ENCODE measurements at regions not wholly inside any gene's neighbourhood (a gene's known extent, or its start where the extent isn't known, plus 50 kb on each side); places are given as distances from the start of the nearest gene placed in this dataset.
A peak's percentile ranks its signal among the peaks of the same experiment; 100 is the strongest.

- FAIRE-seq (no peak), DNase-seq (ENCODE audit: low spot score) (no peak), ATAC-seq (no peak)
- Histone ChIP-seq H3K27me3 (ENCODE audit: control insufficient read depth in 1 of 2, insufficient read depth in 2 of 2, low read length in 2 of 2) (peaks cover 0 to 5% of the 10 kb centered on the region in 2 experiments; a peak in 2 of 5 replicates), H3K79me2 (ENCODE audit: insufficient read depth, low read length) (no peaks in the 10 kb centered on the region), H3K36me3 (replicated peaks in 1 of 2; ENCODE audit: control insufficient read depth in 1 of 2, insufficient read depth in 2 of 2, low read length in 2 of 2) (no peaks in the 10 kb centered on the region), H2AFZ (ENCODE audit: low read length) (no peak overlapping the region), H3K4me3 (replicated peaks in 1 of 3; ENCODE audit: insufficient read depth in 1 of 3, low read depth in 2 of 3, low read length in 3 of 3) (no peak overlapping the region), H4K20me1 (ENCODE audit: insufficient read depth, low read length) (no peaks in the 10 kb centered on the region), H3K4me1 (ENCODE audit: insufficient read depth, low read length) (no peaks in the 10 kb centered on the region), H3K9ac (ENCODE audit: insufficient read depth, low read depth, low read length) (no peak overlapping the region), H3K9me3 (ENCODE audit: low read length) (no peaks in the 10 kb centered on the region), H3K4me2 (ENCODE audit: low read depth, low read length) (no peak overlapping the region), H3K27ac (ENCODE audit: extremely low read length, insufficient read depth, low read length) (no peak overlapping the region)
- ChIA-PET CTCF (ENCODE audit: low intra/inter-chr PET ratio, low total read pairs) (no interaction called here), POLR2A (no interaction called here)
- no TSS peak for BruUV-seq (replicated peaks)
- in situ Hi-C loops (cut with HindIII; ENCODE audit: extremely low pct_ligation_motif_present, low pct_unique_long_range_greater_than_20kb) = no loop called here
- TF ChIP-seq ZNF468 (CRISPR knock-in tag; IDR thresholded peaks at IDR 0.05) (no peak), CSRNP2 (CRISPR knock-in tag; conservative IDR thresholded peaks at IDR 0.05; ENCODE audit: low read depth) (no peak), ZNF724P (CRISPR knock-in tag; IDR thresholded peaks at IDR 0.05; ENCODE audit: borderline replicate concordance) (no peak), THAP11 (CRISPR knock-in tag; IDR thresholded peaks at IDR 0.05) (no peak), HMG20A (CRISPR knock-in tag; IDR thresholded peaks at IDR 0.05; ENCODE audit: borderline replicate concordance) (no peak)
- intact Hi-C loops (cut with micrococcal nuclease; ENCODE audit: unreplicated experiment) = no loop called here
- 52% methylated on average over 5 of the region's 5 CpGs for WGBS (ENCODE audit: low lambda C conversion rate)
These were observed 125.7 kb upstream of the SMIM23 start for GRCh38 chr5:171659896-171660295.

DNA sequence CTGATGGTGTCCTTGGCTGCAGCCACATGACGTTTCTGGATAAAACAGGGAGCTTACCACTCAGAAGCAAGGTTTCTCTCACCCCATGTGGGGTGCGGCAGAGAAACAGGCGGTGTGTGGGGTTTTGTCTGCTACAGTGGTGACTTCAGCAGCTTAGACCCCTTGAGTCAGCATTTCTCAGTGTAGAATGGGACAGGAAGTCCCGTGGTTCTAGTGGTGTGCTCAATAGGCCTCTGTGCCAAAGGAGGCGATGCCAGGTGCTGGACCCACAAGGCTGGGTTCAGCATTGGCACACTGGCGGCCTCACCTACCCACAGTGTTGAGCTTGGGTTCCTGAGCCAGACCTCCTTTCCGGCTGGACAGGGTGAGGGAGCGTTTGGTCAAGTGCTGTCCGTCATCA, 125.2 kb upstream of the SMIM23 start:
- BruUV-seq (replicated peaks) = no TSS peak
- in situ Hi-C loops (cut with HindIII; ENCODE audit: extremely low pct_ligation_motif_present, low pct_unique_long_range_greater_than_20kb) = no loop called here
- 0% methylated on average over 1 of the region's 9 CpGs for whole genome bisulfite sequencing (ENCODE audit: low lambda C conversion rate)
- TF ChIP-seq ARHGAP35 (CRISPR knock-in tag; IDR thresholded peaks at IDR 0.05; ENCODE audit: borderline replicate concordance) = no peak
- TF ChIP-seq MXD1 (CRISPR knock-in tag; IDR thresholded peaks at IDR 0.05) = no peak
- no peak for TF ChIP-seq CCDC6 (CRISPR knock-in tag; IDR thresholded peaks at IDR 0.05)
- 0 out of 2 replicates have a peak, but pooled peaks have one; percentile 13 for TF ChIP-seq MAFF (IDR thresholded peaks at IDR 0.05; ENCODE audit: low read depth, low read length)
- no peak for TF ChIP-seq ZNF205 (CRISPR knock-in tag; IDR thresholded peaks at IDR 0.05)
- TF ChIP-seq SP5 (CRISPR knock-in tag; IDR thresholded peaks at IDR 0.05; ENCODE audit: borderline replicate concordance, low read depth) = no peak
- TF ChIP-seq MYNN (CRISPR knock-in tag; IDR thresholded peaks at IDR 0.05; ENCODE audit: low read depth) = no peak
- no peak for TF ChIP-seq ZC3H4 (CRISPR knock-in tag; IDR thresholded peaks at IDR 0.05; ENCODE audit: borderline replicate concordance)
- peak; percentile 44 to 64; a peak in 3 of 4 replicates for TF ChIP-seq MAFK (conservative IDR thresholded peaks at IDR 0.05 in 1 of 2, IDR thresholded peaks at IDR 0.05 in 1 of 2; ENCODE audit: low read length in 2 of 2)
- TF ChIP-seq SNAI1 (CRISPR knock-in tag; IDR thresholded peaks at IDR 0.05; ENCODE audit: borderline replicate concordance) = no peak
- TF ChIP-seq, protein P1, sequence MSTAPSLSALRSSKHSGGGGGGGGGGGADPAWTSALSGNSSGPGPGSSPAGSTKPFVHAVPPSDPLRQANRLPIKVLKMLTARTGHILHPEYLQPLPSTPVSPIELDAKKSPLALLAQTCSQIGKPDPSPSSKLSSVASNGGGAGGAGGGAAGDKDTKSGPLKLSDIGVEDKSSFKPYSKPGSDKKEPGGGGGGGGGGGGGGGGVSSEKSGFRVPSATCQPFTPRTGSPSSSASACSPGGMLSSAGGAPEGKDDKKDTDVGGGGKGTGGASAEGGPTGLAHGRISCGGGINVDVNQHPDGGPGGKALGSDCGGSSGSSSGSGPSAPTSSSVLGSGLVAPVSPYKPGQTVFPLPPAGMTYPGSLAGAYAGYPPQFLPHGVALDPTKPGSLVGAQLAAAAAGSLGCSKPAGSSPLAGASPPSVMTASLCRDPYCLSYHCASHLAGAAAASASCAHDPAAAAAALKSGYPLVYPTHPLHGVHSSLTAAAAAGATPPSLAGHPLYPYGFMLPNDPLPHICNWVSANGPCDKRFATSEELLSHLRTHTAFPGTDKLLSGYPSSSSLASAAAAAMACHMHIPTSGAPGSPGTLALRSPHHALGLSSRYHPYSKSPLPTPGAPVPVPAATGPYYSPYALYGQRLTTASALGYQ (CRISPR knock-in tag; IDR thresholded peaks at IDR 0.05) = no peak
- no peak for TF ChIP-seq NFRKB (IDR thresholded peaks at IDR 0.05)
- no peak for TF ChIP-seq ZNF431 (CRISPR knock-in tag; IDR thresholded peaks at IDR 0.05; ENCODE audit: borderline replicate concordance, low read depth)

More for the DNA sequence above, 125.2 kb upstream of the SMIM23 start:
- peaks cover 0 to 5% of the 10 kb centered on the region in 2 experiments; a peak in 2 of 5 replicates for H3K27me3 ChIP-seq (ENCODE audit: control insufficient read depth in 1 of 2, insufficient read depth in 2 of 2, low read length in 2 of 2)
- H3K9me3 ChIP-seq (ENCODE audit: low read length) = no peaks in the 10 kb centered on the region
- ChIA-PET POLR2A (no interaction called here), CTCF (ENCODE audit: low intra/inter-chr PET ratio, low total read pairs) (no interaction called here)
- no peak overlapping the region for H3K4me3 ChIP-seq (replicated peaks in 1 of 3; ENCODE audit: insufficient read depth in 1 of 3, low read depth in 2 of 3, low read length in 3 of 3)
- no peaks in the 10 kb centered on the region for H3K79me2 ChIP-seq (ENCODE audit: insufficient read depth, low read length)
- H4K20me1 ChIP-seq (ENCODE audit: insufficient read depth, low read length) = no peaks in the 10 kb centered on the region
- H3K9ac ChIP-seq (ENCODE audit: insufficient read depth, low read depth, low read length) = no peak overlapping the region
- H3K27ac ChIP-seq (ENCODE audit: extremely low read length, insufficient read depth, low read length) = no peak overlapping the region
- ATAC-seq = no peak
- no peak for DNase-seq (ENCODE audit: low spot score)
- no peak overlapping the region for H3K4me2 ChIP-seq (ENCODE audit: low read depth, low read length)
- H3K36me3 ChIP-seq (replicated peaks in 1 of 2; ENCODE audit: control insufficient read depth in 1 of 2, insufficient read depth in 2 of 2, low read length in 2 of 2) = no peaks in the 10 kb centered on the region
- FAIRE-seq = no peak
- intact Hi-C loops (cut with micrococcal nuclease; ENCODE audit: unreplicated experiment) = no loop called here
- no peaks in the 10 kb centered on the region for H3K4me1 ChIP-seq (ENCODE audit: insufficient read depth, low read length)
- H2AFZ ChIP-seq (ENCODE audit: low read length) = no peak overlapping the region

All from HepG2 (cell line).